Calu3 (cell line): ENCODE measurements at regions not wholly inside any gene's neighbourhood (a gene's known extent, or its start where the extent isn't known, plus 50 kb on each side); places are given as distances from the start of the nearest gene placed in this dataset.

Source experiments
- BruUV-seq: library from RNA; stranded (reverse); fragments of 400-500 nt; replicated peaks from 2 replicates; lab custom pipeline; 2021; lab: Mats Ljungman, UMichigan
- CTCF ChIA-PET: fragments of 300-600 bp; sonication (Branson Sonifier 250); formaldehyde crosslinking; loops from one replicate; lab custom pipeline; 2022; ENCODE audit warnings: antibody characterized with exemption; lab: Charles Lee
- DNase-seq: peaks from one replicate; pipeline ENCODE4 v3.0.0; 2022
- H3K27ac Mint-ChIP-seq: one replicate; pipeline ENCODE4 v1.8.0; 2022; ENCODE audit warnings: mixed read lengths; ENCODE audit not compliant: unreplicated experiment
- H3K27me3 Mint-ChIP-seq: one replicate; pipeline ENCODE4 v1.8.0; 2022; ENCODE audit warnings: mixed read lengths; ENCODE audit not compliant: unreplicated experiment
- H3K36me3 Mint-ChIP-seq: one replicate; pipeline ENCODE4 v1.8.0; 2022; ENCODE audit warnings: mild to moderate bottlenecking, moderate library complexity, mixed read lengths; ENCODE audit not compliant: insufficient read depth, unreplicated experiment
- H3K4me1 Mint-ChIP-seq: one replicate; pipeline ENCODE4 v1.8.0; 2022; ENCODE audit warnings: mild to moderate bottlenecking, low read depth, mixed read lengths; ENCODE audit not compliant: unreplicated experiment
- H3K4me3 Mint-ChIP-seq: one replicate; pipeline ENCODE4 v1.8.0; 2022; ENCODE audit warnings: mild to moderate bottlenecking, low read depth, moderate library complexity, mixed read lengths; ENCODE audit not compliant: unreplicated experiment
- H3K9me3 Mint-ChIP-seq: one replicate; pipeline ENCODE4 v1.8.0; 2022; ENCODE audit warnings: low read depth, mixed read lengths; ENCODE audit not compliant: unreplicated experiment
- intact Hi-C: fragments of 100-400 bp; cut with micrococcal nuclease; formaldehyde crosslinking; loops from one replicate; pipeline ENCODE4 v1.10.0; 2022; ENCODE audit not compliant: unreplicated experiment
- TF ChIP-seq, protein P1 (sequence below): fragments of 200-600 bp; IDR thresholded peaks from one replicate; pipeline ENCODE4 v1.8.0; 2022; ENCODE audit warnings: antibody characterized with exemption; ENCODE audit not compliant: unreplicated experiment

DNA sequence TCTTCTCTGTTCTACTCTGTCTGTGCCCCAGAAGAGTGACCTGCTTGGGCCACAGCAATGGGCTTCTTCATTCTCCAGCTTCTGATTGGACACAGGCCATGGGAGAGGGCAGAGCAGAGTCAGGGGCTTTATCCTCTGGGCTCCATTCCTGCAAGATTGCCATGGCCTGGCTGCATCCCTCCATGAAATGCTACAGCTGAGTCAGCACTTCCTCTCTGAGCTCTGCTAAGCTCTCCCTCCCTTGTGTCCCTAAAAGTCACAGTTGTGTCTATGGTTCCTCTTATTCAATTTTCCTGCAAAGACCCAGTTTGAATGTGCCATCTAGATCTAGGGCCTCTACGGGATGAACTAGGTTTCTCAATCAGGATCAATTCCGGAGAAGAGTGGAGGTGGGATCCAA is 903.8 kb downstream of the TYW1 start:
- H3K4me1 Mint-ChIP-seq: no peaks in the 10 kb centered on the region
- no peaks in the 10 kb centered on the region for H3K36me3 Mint-ChIP-seq
- no peaks in the 10 kb centered on the region for H3K27me3 Mint-ChIP-seq
- no peak overlapping the region for H3K4me3 Mint-ChIP-seq
- peaks cover 11% of the 10 kb centered on the region for H3K9me3 Mint-ChIP-seq
- no TSS peak for BruUV-seq
- intact Hi-C loops: no loop called here
- no peak overlapping the region for H3K27ac Mint-ChIP-seq
- DNase-seq: no peak
- TF ChIP-seq, protein P1, sequence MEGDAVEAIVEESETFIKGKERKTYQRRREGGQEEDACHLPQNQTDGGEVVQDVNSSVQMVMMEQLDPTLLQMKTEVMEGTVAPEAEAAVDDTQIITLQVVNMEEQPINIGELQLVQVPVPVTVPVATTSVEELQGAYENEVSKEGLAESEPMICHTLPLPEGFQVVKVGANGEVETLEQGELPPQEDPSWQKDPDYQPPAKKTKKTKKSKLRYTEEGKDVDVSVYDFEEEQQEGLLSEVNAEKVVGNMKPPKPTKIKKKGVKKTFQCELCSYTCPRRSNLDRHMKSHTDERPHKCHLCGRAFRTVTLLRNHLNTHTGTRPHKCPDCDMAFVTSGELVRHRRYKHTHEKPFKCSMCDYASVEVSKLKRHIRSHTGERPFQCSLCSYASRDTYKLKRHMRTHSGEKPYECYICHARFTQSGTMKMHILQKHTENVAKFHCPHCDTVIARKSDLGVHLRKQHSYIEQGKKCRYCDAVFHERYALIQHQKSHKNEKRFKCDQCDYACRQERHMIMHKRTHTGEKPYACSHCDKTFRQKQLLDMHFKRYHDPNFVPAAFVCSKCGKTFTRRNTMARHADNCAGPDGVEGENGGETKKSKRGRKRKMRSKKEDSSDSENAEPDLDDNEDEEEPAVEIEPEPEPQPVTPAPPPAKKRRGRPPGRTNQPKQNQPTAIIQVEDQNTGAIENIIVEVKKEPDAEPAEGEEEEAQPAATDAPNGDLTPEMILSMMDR: no peak
- CTCF ChIA-PET: no interaction called here

DNA sequence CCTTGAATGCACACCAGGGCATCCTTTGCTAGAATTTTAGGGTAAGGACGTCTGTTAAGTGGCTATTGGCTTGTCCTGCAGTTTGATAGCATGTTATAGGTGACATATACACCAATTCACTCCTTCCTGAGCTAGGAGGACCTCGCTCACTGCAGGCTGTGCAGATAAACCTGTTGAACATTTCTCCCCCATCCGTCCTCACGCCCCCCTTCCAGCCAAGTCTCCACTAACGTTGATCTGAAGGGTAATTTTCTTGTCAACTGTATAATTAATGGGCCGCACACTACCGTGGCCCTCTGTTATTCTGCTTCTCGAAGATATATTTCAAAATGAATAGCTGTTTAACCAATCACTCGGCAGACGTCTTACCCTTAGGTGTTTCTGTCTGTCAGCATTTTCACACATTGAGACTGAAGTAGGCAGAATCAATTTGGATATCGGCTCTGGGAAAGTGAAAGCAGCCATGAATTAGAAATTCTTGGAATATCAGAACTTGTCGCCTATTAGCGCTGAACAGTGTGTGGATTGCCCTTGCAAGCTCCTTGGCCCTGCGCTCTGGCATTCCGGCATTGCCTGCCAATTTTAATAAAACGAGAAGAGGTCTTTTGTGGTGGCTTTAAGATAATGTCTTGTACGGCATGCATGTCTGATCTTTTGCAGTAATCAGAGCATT is 905.3 kb downstream of the TYW1 start:
- H3K4me1 Mint-ChIP-seq: no peaks in the 10 kb centered on the region
- no peak overlapping the region for H3K27ac Mint-ChIP-seq
- H3K36me3 Mint-ChIP-seq: no peaks in the 10 kb centered on the region
- intact Hi-C loops: no loop called here
- BruUV-seq: no TSS peak
- DNase-seq: no peak
- H3K27me3 Mint-ChIP-seq: no peaks in the 10 kb centered on the region
- no peak overlapping the region for H3K4me3 Mint-ChIP-seq
- CTCF ChIA-PET: interaction anchor here (0.5 kb wide), 1 partner anchor 99 kb away, joined by 9 read pairs; no protein-coding TSS in a partner anchor
- peaks cover 13% of the 10 kb centered on the region for H3K9me3 Mint-ChIP-seq
- TF ChIP-seq, protein P1: no peak

DNA sequence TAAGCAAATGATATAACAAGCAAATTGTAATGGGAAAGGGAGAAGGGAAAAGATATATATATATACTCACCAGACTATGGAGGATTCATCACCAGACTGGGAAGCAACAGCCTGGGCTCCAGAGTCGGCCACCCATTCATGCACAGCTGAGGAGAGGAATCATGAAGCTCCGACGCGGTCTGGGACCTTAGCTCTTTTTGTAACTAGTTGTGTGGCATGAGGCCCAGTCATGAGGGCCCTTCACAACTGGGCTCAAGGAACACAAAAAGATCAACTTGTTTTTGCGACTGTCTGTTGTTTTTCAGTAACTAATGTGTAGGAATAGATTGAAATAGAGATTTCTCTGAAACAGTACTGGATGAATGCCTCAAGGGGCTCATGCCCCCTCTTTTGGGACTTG is 911.2 kb downstream of the TYW1 start:
- no peaks in the 10 kb centered on the region for H3K36me3 Mint-ChIP-seq
- no peaks in the 10 kb centered on the region for H3K27me3 Mint-ChIP-seq
- BruUV-seq: no TSS peak
- CTCF ChIA-PET: no interaction called here
- H3K4me1 Mint-ChIP-seq: no peaks in the 10 kb centered on the region
- H3K4me3 Mint-ChIP-seq: no peak overlapping the region
- no peak for DNase-seq
- H3K27ac Mint-ChIP-seq: no peak overlapping the region
- TF ChIP-seq, protein P1: no peak
- peaks cover 6% of the 10 kb centered on the region for H3K9me3 Mint-ChIP-seq
- intact Hi-C loops: no loop called here

DNA sequence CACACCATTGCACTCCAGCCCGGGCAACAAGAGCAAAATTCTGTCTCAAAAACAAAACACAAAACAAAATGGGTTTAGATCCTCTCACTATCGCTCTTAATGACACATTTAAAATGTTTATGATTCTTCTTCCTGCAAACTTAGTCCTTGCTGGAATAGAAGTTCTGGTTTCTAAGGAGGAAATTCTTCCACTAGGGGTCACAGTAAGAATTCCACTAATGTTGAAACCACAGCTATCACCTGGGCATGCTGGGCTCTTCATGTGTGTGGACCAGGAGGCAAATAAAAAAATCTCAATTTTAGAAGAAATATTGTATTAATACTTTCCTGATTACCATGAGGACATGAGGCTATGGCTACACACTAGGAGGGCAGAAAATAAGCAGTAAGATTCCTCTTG is 915.8 kb downstream of the TYW1 start:
- CTCF ChIA-PET: interaction anchor here (0.5 kb wide), 1 partner anchor 38 kb away, joined by 7 read pairs; no protein-coding TSS in a partner anchor
- no peaks in the 10 kb centered on the region for H3K27me3 Mint-ChIP-seq
- TF ChIP-seq, protein P1: no peak
- no peaks in the 10 kb centered on the region for H3K36me3 Mint-ChIP-seq
- no peak overlapping the region for H3K27ac Mint-ChIP-seq
- no TSS peak for BruUV-seq
- intact Hi-C loops: no loop called here
- H3K9me3 Mint-ChIP-seq: no peaks in the 10 kb centered on the region
- no peak for DNase-seq
- no peaks in the 10 kb centered on the region for H3K4me1 Mint-ChIP-seq
- H3K4me3 Mint-ChIP-seq: no peak overlapping the region
